HG03558 (cell line): ENCODE measurements at regions not wholly inside any gene's neighbourhood (a gene's known extent, or its start where the extent isn't known, plus 50 kb on each side); places are given as distances from the start of the nearest gene placed in this dataset.
"Not testable (repeated sequence)": the region's sequence is repeated elsewhere in the genome, so short reads cannot be mapped to it uniquely, and the experiment has no call there.

Experiments used
- ATAC-seq: cut with Tn5 transposase; IDR thresholded peaks from one replicate; pipeline ENCODE4 v1.9.1; 2021; ENCODE audit warnings: moderate number of reproducible peaks; ENCODE audit not compliant: unreplicated experiment; ENCODE audit errors: extremely low read depth

DNA sequence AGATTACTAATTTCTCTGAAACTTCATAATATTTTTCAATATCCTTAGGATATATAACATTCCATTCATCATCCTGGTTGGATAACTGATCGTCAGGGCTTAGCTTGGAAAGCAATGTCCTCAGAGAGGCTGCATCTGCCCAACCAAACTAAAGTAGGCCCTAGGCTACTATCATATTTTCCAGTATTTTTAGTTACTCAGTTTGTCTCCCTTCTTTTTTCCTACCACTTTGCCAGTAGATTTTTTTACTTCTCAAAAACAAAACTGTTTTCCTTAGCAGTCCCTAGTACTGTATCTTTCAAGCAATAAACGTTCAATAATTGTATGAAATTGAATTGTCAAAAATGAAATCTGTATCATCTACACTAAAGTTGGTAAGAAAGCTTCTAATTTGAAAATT lies 452.0 kb downstream of the TFEC start:
- ATAC-seq = no peak

GRCh38 chr7:115574681-115575291 lies 455.8 kb downstream of the TFEC start:
- ATAC-seq = no peak

DNA sequence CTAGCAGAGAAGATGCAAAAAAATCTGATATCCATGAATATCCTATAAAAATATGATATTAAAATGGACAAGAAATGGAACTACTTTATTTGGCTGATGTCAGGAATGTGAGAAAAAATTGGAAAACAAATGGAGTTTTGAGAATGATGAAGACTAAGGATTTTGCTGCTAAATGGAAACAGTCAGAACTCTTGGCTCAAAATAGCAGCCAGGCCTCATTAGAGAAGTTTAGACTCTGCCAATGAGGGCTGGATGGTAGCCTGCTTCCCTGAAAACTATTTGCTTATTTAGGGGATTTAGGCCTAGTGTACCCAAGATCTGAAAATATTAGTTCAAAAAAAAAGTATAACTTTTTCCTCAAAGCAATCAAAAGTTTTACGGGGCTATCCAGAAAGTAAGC lies 458.5 kb downstream of the TFEC start:
- no peak for ATAC-seq

DNA sequence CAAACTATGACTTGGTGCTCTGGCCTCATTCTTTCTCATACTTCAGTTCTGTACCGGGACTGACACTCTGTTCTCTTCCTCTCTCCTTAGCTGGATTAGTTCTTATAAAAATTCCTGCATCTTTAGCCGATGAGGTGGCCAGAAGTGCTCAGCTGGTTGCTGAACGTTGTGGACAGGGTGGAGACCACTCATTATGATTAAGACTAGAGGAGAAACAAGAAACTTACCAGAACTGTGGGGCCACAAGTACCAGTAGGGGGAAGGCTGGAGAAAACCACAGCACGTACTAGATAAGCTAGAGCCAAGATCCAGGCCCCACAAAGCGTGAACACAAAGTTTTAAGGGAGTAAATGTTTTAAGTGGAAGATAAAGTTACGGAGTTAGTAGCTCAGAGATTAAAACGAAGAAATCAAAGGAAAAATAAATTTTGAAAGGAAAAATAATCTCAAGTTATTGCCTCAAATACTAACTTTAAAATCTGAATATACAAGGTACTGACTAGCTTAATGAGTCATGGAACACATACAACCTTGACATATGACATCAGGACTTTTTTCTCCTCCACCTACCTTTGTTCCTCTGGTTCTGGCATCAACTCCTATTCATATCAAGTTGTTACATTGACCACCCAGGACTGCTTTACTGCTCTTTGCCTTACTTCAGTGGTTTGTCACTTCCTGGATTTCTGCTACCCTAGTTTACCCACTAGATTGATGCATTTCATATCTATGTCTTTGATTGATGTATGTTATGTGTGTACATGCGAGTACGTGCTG lies 469.0 kb downstream of the TFEC start:
- ATAC-seq = no peak

- no peak for ATAC-seq
These were observed 470.7 kb downstream of the TFEC start for GRCh38 chr7:115559877-115560276.

GRCh38 chr7:115558161-115558560 lies 472.4 kb downstream of the TFEC start:
- no peak for ATAC-seq

DNA sequence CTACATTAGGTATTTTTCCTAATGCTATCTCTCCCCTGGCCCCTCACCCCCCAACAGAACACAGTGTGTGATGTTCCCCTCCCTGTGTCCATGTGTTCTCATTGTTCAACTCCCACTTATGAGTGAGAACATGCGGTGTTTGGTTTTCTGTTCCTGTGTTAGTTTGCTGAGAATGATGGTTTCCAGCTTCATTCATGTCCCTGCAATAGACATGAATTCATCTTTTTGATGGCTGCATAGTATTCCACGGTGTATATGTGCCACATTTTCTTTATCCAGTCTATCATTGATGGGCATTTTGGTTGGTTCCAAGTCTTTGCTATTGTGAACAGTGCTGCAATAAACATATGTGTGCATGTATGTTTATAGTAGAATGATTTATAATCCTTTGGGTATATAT lies 473.3 kb downstream of the TFEC start:
- not testable (repeated sequence) for ATAC-seq

- no peak for ATAC-seq
These were observed 477.8 kb downstream of the TFEC start for GRCh38 chr7:115552766-115553165.

GRCh38 chr7:115549910-115550309 lies 480.7 kb downstream of the TFEC start:
- no peak for ATAC-seq

DNA sequence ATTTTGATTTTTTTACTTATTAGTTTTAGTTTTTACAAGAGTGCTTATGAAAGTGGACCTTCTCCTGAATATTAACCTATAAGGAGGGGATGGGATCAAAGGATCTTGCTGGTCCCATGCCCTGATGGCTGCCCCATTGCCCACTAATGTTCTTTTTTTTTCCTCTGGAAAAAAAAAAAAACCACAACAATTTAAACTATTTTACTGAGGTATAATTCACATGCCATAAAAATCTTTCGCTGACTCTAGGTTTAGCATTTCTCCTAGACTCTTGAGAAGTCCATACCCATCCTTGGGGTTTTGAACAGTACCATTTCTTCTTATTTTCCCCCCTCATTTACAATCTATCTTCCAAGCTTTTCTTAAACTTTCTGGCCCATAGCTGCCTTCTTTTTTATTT lies 481.8 kb downstream of the TFEC start:
- no peak for ATAC-seq

DNA sequence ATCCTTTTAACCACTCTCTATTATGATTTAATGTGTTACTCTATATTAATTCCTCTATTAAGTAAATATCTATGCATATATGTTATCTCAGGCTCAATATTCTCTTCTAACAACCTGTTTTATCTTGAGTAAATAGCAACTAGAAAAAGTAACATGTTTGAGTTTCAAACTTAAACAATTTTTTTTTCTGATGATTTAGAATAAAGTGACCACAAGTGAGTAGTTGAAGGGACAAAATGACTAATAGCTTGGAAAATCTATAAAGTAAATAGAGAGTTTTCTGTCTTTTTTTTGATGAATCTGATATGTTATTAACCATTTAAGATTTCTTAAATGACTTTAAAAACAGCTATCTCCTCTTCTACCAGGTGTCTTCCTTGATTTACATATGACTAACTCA lies 483.8 kb downstream of the TFEC start:
- no peak for ATAC-seq

GRCh38 chr7:115533785-115534184 lies 496.8 kb downstream of the TFEC start:
- ATAC-seq = no peak

- ATAC-seq = no peak
These were observed 504.3 kb downstream of the TFEC start for GRCh38 chr7:115526278-115526677.

GRCh38 chr7:115522174-115522573 lies 508.4 kb downstream of the TFEC start:
- no peak for ATAC-seq

GRCh38 chr7:115516341-115516740 lies 514.2 kb downstream of the TFEC start:
- ATAC-seq = no peak

- ATAC-seq = no peak
These were observed 519.2 kb downstream of the TFEC start for GRCh38 chr7:115511330-115511729.

- no peak for ATAC-seq
These were observed 525.4 kb downstream of the TFEC start for GRCh38 chr7:115505136-115505535.

DNA sequence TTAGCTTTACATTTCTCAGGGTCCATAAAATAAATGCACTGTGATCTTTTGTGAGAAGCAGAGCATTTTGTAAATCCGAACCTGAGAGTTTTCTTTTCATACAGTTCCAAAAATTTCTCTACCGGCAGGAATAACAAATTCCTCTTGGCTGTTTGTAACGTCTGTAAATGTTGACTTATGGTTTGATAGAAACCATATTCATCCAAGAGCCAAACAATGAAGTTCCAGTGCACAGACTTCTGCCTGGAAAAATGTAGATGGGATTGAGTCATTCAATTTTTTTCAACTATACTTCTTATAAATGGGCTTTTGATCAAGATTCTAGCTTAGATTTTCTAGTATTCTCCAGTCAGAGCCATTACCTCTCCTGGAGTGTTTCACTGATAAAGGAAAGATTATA lies 530.6 kb downstream of the TFEC start:
- no peak for ATAC-seq

- no peak for ATAC-seq
These were observed 534.6 kb downstream of the TFEC start for GRCh38 chr7:115496006-115496405.

- no peak for ATAC-seq
These were observed 535.9 kb downstream of the TFEC start for GRCh38 chr7:115494529-115495147.

DNA sequence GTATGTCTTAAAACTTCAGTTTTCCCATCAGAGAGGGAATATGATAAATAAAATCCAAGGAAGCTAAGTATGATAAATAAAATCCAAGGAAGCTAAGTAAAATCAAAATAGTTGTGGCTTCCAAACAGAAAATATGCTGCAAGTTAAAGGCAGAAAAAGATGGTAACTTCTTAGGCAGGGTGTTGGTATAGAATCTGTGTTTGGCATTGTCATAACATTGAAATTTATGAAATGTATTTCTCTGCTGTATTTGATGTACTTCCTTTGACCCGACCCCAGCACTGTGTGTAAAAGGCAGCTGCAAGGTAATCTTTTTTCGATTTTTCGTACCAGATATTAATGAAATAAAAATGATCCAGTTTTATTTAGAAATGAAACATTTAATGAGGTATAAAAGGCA lies 537.2 kb downstream of the TFEC start:
- no peak for ATAC-seq
